22Rv1 (cell line): ENCODE measurements at regions not wholly inside any gene's neighbourhood (a gene's known extent, or its start where the extent isn't known, plus 50 kb on each side); places are given as distances from the start of the nearest gene placed in this dataset.

Experiments
- H3K27ac ChIP-seq: fragments of 450-650 bp; 2 replicates; pipeline ENCODE4 v1.5.1; 2017
- ZFX ChIP-seq: fragments of 450-650 bp; IDR thresholded peaks from 2 replicates; pipeline ENCODE4 v1.6.1; 2017; ENCODE audit warnings: antibody characterized with exemption, borderline replicate concordance
- TF ChIP-seq, protein P1 (sequence below): fragments of 450-650 bp; IDR thresholded peaks from 2 replicates; pipeline ENCODE4 v1.5.1; 2017; ENCODE audit warnings: mild to moderate bottlenecking

DNA sequence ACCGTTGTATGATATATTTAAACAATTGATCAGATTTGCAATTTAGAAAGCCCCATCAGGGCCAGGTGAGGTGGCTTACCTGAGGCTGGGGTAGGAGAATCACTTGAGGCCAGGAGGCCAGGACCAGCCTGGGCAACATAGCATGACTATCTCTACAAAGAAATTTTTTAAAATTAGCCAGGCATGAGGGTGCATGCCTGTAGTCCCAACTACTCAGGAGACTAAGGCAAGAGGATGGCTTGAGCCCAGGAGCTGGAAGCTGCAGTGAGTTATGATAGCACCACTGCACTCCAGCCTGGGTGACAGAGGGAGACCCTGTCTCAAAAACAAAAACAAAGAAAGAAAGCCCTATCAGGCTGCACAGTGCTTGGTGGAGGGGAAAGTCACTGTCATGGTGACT is 159.9 kb upstream of the RAB4A start:
- TF ChIP-seq ZFX: no peak
- TF ChIP-seq, protein P1, sequence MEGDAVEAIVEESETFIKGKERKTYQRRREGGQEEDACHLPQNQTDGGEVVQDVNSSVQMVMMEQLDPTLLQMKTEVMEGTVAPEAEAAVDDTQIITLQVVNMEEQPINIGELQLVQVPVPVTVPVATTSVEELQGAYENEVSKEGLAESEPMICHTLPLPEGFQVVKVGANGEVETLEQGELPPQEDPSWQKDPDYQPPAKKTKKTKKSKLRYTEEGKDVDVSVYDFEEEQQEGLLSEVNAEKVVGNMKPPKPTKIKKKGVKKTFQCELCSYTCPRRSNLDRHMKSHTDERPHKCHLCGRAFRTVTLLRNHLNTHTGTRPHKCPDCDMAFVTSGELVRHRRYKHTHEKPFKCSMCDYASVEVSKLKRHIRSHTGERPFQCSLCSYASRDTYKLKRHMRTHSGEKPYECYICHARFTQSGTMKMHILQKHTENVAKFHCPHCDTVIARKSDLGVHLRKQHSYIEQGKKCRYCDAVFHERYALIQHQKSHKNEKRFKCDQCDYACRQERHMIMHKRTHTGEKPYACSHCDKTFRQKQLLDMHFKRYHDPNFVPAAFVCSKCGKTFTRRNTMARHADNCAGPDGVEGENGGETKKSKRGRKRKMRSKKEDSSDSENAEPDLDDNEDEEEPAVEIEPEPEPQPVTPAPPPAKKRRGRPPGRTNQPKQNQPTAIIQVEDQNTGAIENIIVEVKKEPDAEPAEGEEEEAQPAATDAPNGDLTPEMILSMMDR: no peak

DNA sequence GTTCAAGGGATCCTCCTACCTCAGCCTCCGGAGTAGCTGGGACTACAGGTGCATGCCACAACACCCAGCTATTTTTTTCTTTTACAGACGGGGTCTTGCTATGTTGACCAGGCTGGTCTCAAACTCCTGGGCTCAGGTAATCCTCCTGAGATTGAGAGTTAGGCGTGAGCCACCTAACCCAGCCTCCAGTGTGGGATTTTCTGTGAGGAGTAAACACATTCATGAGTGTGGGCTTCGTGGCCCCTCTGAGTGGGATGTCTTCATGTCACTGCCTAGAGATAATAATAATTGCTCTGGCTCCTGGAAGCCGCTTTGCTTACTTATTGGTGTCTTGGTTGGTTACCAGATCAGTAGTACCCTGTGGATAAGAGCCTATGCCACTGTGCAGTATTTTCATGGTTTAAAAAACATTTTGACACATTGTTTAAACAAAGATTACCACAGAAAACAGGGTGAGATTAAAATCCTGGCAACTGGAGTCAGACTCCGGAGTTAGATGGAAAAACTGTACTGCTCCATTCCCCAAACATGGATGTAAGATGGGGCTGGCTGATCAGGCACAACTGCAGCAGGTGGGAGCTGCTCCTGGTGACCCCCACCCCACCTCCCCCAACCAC is 159.1 kb upstream of the RAB4A start:
- TF ChIP-seq, protein P1: no peak
- TF ChIP-seq ZFX: no peak
- H3K27ac ChIP-seq: no peak overlapping the region

More for the DNA sequence above, 159.9 kb upstream of the RAB4A start:
- H3K27ac ChIP-seq: no peak overlapping the region

DNA sequence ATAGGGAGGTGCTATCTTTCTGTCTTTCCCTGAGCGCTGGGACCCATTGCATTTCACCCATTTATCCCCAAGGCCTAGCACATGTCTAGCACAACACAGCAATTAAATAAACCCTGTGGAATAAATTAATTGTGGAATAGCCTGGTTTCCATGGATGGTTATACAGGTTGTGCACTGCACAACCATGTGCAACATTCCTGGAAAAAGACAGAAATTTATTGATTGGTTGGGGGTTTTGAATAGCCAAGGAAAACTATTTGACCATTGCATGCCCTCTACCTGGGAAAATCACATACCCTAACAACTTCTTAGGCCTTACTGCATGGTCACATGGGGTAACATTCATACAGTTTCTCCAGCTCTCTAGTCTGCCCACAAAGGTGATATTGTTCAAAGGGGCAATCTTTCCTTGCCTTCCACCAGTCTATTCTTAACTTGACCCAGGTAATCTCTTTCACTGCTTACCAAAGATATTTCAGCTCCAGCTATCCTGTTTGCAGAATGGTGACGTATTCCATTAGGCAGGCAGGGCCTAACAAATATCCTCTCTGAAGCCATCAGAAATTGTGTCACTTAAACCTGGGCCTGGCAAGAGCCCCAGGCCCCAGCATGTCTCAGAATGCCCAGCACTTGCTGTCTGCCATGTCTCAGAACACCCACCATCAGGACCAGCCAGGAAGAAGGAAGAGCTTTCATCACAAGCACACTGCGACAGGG is 157.9 kb upstream of the RAB4A start:
- H3K27ac ChIP-seq: no peak overlapping the region
- TF ChIP-seq, protein P1: no peak
- TF ChIP-seq ZFX: no peak

DNA sequence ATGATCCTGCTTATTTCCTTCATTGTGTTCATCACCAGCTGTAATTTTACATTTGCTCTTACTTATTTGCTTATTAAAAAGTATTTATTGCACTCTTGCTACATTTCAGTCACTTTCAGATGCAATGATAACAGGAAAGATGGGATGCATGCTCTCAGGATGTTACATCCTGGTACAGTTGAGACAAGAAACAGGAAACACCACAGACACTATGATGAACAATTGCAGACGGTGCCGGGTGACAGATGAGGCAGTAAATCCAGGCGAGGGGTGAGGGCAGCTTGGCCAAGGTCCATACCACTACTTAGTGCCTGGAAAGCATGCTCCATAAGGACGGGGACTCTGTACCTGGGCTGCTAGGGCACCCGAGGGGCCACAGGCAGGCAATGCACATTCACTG is 156.6 kb upstream of the RAB4A start:
- H3K27ac ChIP-seq: no peak overlapping the region
- TF ChIP-seq ZFX: no peak
- TF ChIP-seq, protein P1: no peak

DNA sequence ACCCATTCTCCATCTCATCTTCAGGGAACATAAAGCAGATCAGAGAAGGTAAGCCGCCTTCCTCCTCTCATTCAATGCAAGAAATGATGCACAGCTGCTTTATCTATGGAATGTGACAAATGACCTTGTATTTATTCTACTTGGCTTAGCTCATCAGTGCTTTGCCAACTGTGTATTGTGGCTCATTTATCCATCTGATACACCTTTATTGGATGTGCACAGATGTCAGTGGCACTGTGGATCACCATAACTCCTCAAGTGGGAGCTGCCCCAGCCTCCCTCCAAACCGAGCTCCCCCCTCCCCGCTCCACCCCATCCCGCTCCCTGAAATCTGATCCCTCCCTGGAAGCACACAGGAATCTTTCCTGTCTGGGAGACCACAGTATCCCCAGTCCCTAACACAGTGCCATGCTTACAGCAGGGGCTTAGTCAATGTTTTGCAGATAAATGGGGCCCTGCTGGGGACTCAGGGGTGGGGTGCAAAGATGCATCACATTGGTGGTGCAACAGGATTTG is 156.0 kb upstream of the RAB4A start:
- no peak for TF ChIP-seq ZFX
- TF ChIP-seq, protein P1: no peak
- no peak overlapping the region for H3K27ac ChIP-seq

DNA sequence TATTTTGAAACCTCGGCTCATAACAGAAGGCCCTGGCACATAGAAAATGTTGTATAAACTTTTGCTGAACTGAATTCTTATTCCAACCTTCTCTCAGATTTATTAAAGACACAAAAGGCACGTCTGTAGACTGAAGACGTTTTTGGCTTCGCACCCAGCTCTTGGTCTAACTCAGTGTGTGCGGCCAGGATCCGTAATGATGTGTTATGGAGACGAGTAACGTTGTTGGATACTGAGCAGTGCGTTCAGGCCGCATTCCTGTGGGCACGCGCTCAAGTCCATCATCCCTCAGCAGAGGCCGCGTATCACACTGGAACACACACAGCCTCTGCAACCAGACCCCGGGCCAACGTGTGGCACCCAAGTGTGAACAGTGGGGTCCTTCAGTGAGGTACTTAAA is 154.8 kb upstream of the RAB4A start:
- TF ChIP-seq, protein P1: no peak
- TF ChIP-seq ZFX: no peak

More for the DNA sequence above, 154.8 kb upstream of the RAB4A start:
- no peak overlapping the region for H3K27ac ChIP-seq
